Activated T-cell treated with anti-CD3 and anti-CD28 coated beads, Interleukin-2, amount 50 U/mL, for 24 hours (primary cell): ENCODE measurements at regions not wholly inside any gene's neighbourhood (a gene's known extent, or its start where the extent isn't known, plus 50 kb on each side); places are given as distances from the start of the nearest gene placed in this dataset.

Source experiments
- DNase-seq: peaks from one replicate; pipeline ENCODE4 v3.0.0-alpha.2; 2020
- H3K27ac Mint-ChIP-seq: 2 replicates; pipeline ENCODE4 v1.8.0; 2020; ENCODE audit warnings: mild to moderate bottlenecking, mixed read lengths
- H3K27me3 Mint-ChIP-seq: 2 replicates; pipeline ENCODE4 v1.8.0; 2020; ENCODE audit warnings: mixed read lengths
- H3K36me3 Mint-ChIP-seq: 2 replicates; pipeline ENCODE4 v1.8.0; 2020; ENCODE audit warnings: low read depth, mixed read lengths
- H3K4me1 Mint-ChIP-seq: 2 replicates; pipeline ENCODE4 v1.8.0; 2020; ENCODE audit warnings: low read depth, mixed read lengths
- H3K4me3 Mint-ChIP-seq: 2 replicates; pipeline ENCODE4 v1.8.0; 2020; ENCODE audit warnings: mild to moderate bottlenecking, moderate library complexity, mixed read lengths
- H3K9me3 Mint-ChIP-seq: 2 replicates; pipeline ENCODE4 v1.8.0; 2020; ENCODE audit warnings: mixed read lengths

- peaks cover 57% of the 10 kb centered on the region for H3K4me1 Mint-ChIP-seq
- no peak for DNase-seq
- peak overlapping the region; percentile 3 for H3K27ac Mint-ChIP-seq
- no peaks in the 10 kb centered on the region for H3K9me3 Mint-ChIP-seq
- H3K4me3 Mint-ChIP-seq: no peak overlapping the region
- no peaks in the 10 kb centered on the region for H3K36me3 Mint-ChIP-seq
- H3K27me3 Mint-ChIP-seq: no peaks in the 10 kb centered on the region
Measured at GRCh38 chr3:107977221-107978130, 113.4 kb downstream of the CD47 start.

GRCh38 chr3:107976202-107976800 lies 114.5 kb downstream of the CD47 start:
- H3K27ac Mint-ChIP-seq: peak overlapping the region; percentile 14
- H3K36me3 Mint-ChIP-seq: no peaks in the 10 kb centered on the region
- H3K27me3 Mint-ChIP-seq: no peaks in the 10 kb centered on the region
- DNase-seq: no peak
- no peaks in the 10 kb centered on the region for H3K9me3 Mint-ChIP-seq
- H3K4me3 Mint-ChIP-seq: no peak overlapping the region
- peaks cover 57% of the 10 kb centered on the region for H3K4me1 Mint-ChIP-seq

- no peaks in the 10 kb centered on the region for H3K27me3 Mint-ChIP-seq
- no peaks in the 10 kb centered on the region for H3K36me3 Mint-ChIP-seq
- H3K27ac Mint-ChIP-seq: peak overlapping the region; percentile 14
- no peak for DNase-seq
- no peak overlapping the region for H3K4me3 Mint-ChIP-seq
- H3K4me1 Mint-ChIP-seq: peaks cover 58% of the 10 kb centered on the region
- no peaks in the 10 kb centered on the region for H3K9me3 Mint-ChIP-seq
Measured at GRCh38 chr3:107975529-107976201, 115.2 kb downstream of the CD47 start.

GRCh38 chr3:107973961-107974360 lies 116.9 kb downstream of the CD47 start:
- no peaks in the 10 kb centered on the region for H3K27me3 Mint-ChIP-seq
- H3K4me3 Mint-ChIP-seq: no peak overlapping the region
- H3K4me1 Mint-ChIP-seq: peaks cover 60% of the 10 kb centered on the region

GRCh38 chr3:107973152-107973551 lies 117.7 kb downstream of the CD47 start:
- Mint-ChIP-seq H3K27ac (no peak overlapping the region), H3K36me3 (no peaks in the 10 kb centered on the region), H3K4me3 (no peak overlapping the region), H3K4me1 (peaks cover 53% of the 10 kb centered on the region), H3K9me3 (no peaks in the 10 kb centered on the region), H3K27me3 (no peaks in the 10 kb centered on the region)
- no peak for DNase-seq

More at GRCh38 chr3:107973961-107974360, 116.9 kb downstream of the CD47 start:
- no peaks in the 10 kb centered on the region for H3K9me3 Mint-ChIP-seq
- no peaks in the 10 kb centered on the region for H3K36me3 Mint-ChIP-seq
- H3K27ac Mint-ChIP-seq: no peak overlapping the region
- no peak for DNase-seq

GRCh38 chr3:107970993-107971580 lies 119.7 kb downstream of the CD47 start:
- Mint-ChIP-seq H3K27ac (no peak overlapping the region), H3K4me1 (peaks cover 33% of the 10 kb centered on the region)

GRCh38 chr3:107969994-107970819 lies 120.6 kb downstream of the CD47 start:
- Mint-ChIP-seq H3K4me1 (peaks cover 24% of the 10 kb centered on the region), H3K9me3 (no peaks in the 10 kb centered on the region), H3K27ac (peak overlapping the region; percentile 69), H3K27me3 (no peaks in the 10 kb centered on the region), H3K4me3 (no peak overlapping the region), H3K36me3 (no peaks in the 10 kb centered on the region)
- DNase-seq: no peak

More at GRCh38 chr3:107970993-107971580, 119.7 kb downstream of the CD47 start:
- no peak for DNase-seq
- H3K4me3 Mint-ChIP-seq: no peak overlapping the region
- H3K27me3 Mint-ChIP-seq: no peaks in the 10 kb centered on the region
- H3K9me3 Mint-ChIP-seq: no peaks in the 10 kb centered on the region
- no peaks in the 10 kb centered on the region for H3K36me3 Mint-ChIP-seq

- H3K4me1 Mint-ChIP-seq: peaks cover 22% of the 10 kb centered on the region
- no peak for DNase-seq
- H3K27ac Mint-ChIP-seq: no peak overlapping the region
- H3K4me3 Mint-ChIP-seq: no peak overlapping the region
- no peaks in the 10 kb centered on the region for H3K36me3 Mint-ChIP-seq
- H3K9me3 Mint-ChIP-seq: no peaks in the 10 kb centered on the region
- no peaks in the 10 kb centered on the region for H3K27me3 Mint-ChIP-seq
Measured at GRCh38 chr3:107969525-107969924, 121.3 kb downstream of the CD47 start.

GRCh38 chr3:107966276-107966675 lies 124.6 kb downstream of the CD47 start:
- H3K4me3 Mint-ChIP-seq: no peak overlapping the region
- peaks cover 26% of the 10 kb centered on the region for H3K4me1 Mint-ChIP-seq
- no peak overlapping the region for H3K27ac Mint-ChIP-seq
- no peaks in the 10 kb centered on the region for H3K27me3 Mint-ChIP-seq
- DNase-seq: no peak
- no peaks in the 10 kb centered on the region for H3K36me3 Mint-ChIP-seq
- no peaks in the 10 kb centered on the region for H3K9me3 Mint-ChIP-seq

GRCh38 chr3:107965136-107965655 lies 125.6 kb downstream of the CD47 start:
- Mint-ChIP-seq H3K9me3 (no peaks in the 10 kb centered on the region), H3K4me3 (no peak overlapping the region), H3K4me1 (peaks cover 19% of the 10 kb centered on the region), H3K27me3 (no peaks in the 10 kb centered on the region), H3K27ac (no peak overlapping the region), H3K36me3 (no peaks in the 10 kb centered on the region)
- no peak for DNase-seq

GRCh38 chr3:107963581-107963980 lies 127.2 kb downstream of the CD47 start:
- DNase-seq: no peak
- Mint-ChIP-seq H3K36me3 (no peaks in the 10 kb centered on the region), H3K4me1 (peaks cover 10% of the 10 kb centered on the region), H3K27me3 (no peaks in the 10 kb centered on the region), H3K27ac (no peak overlapping the region), H3K9me3 (no peaks in the 10 kb centered on the region), H3K4me3 (no peak overlapping the region)

- Mint-ChIP-seq H3K9me3 (no peaks in the 10 kb centered on the region), H3K4me3 (no peak overlapping the region), H3K27ac (no peak overlapping the region), H3K27me3 (no peaks in the 10 kb centered on the region), H3K36me3 (no peaks in the 10 kb centered on the region), H3K4me1 (peaks cover 15% of the 10 kb centered on the region)
- no peak for DNase-seq
Measured at GRCh38 chr3:107962946-107963345, 127.9 kb downstream of the CD47 start.

GRCh38 chr3:107962037-107962436 lies 128.8 kb downstream of the CD47 start:
- Mint-ChIP-seq H3K4me1 (peaks cover 20% of the 10 kb centered on the region), H3K36me3 (no peaks in the 10 kb centered on the region), H3K27ac (no peak overlapping the region), H3K27me3 (no peaks in the 10 kb centered on the region), H3K9me3 (no peaks in the 10 kb centered on the region), H3K4me3 (no peak overlapping the region)
- DNase-seq: no peak
